ENCODE measurements at regions not wholly inside any gene's neighbourhood (a gene's known extent, or its start where the extent isn't known, plus 50 kb on each side); places are given as distances from the start of the nearest gene placed in this dataset.
"Not testable (repeated sequence)": the region's sequence is repeated elsewhere in the genome, so short reads cannot be mapped to it uniquely, and the experiment has no call there.

GRCh38 chr11:33463059-33463458, 205.9 kb downstream of the HIPK3 start:
- no peak for DNase-seq

- no peak for DNase-seq
These were observed 204.4 kb downstream of the HIPK3 start for GRCh38 chr11:33461369-33462125.

GRCh38 chr11:33457948-33458347, 200.8 kb downstream of the HIPK3 start:
- DNase-seq, result no peak

- DNase-seq, result no peak
These were observed 198.8 kb downstream of the HIPK3 start for GRCh38 chr11:33455867-33456463.

- DNase-seq, result no peak
These were observed 197.1 kb downstream of the HIPK3 start for GRCh38 chr11:33454264-33454663.

- DNase-seq, result peak in 2 of 3 donors; percentile 39 to 82
These were observed 195.8 kb downstream of the HIPK3 start for GRCh38 chr11:33452836-33453624.

GRCh38 chr11:33451364-33451763, 194.2 kb downstream of the HIPK3 start:
- DNase-seq, result no peak

- DNase-seq, result no peak
These were observed 192.6 kb downstream of the HIPK3 start for GRCh38 chr11:33449798-33450197.

- no peak for DNase-seq
These were observed 191.4 kb downstream of the HIPK3 start for GRCh38 chr11:33448461-33449130.

- DNase-seq, result peak in 2 of 3 donors; percentile 19 to 67
These were observed 188.6 kb downstream of the HIPK3 start for GRCh38 chr11:33445761-33446161.

- peak in 1 of 3 donors; percentile 41 for DNase-seq
These were observed 187.8 kb downstream of the HIPK3 start for GRCh38 chr11:33444835-33445594.

GRCh38 chr11:33443684-33444083, 186.5 kb downstream of the HIPK3 start:
- DNase-seq, result no peak

- DNase-seq, result no peak
These were observed 181.1 kb downstream of the HIPK3 start for GRCh38 chr11:33438301-33438700.

GRCh38 chr11:33437529-33437928, 180.3 kb downstream of the HIPK3 start:
- DNase-seq, result no peak

- no peak for DNase-seq
These were observed 178.0 kb downstream of the HIPK3 start for GRCh38 chr11:33435216-33435615.

GRCh38 chr11:33434294-33434693, 177.1 kb downstream of the HIPK3 start:
- DNase-seq, result no peak

- not testable (repeated sequence) for DNase-seq
These were observed 171.3 kb downstream of the HIPK3 start for GRCh38 chr11:33428435-33428834.

- DNase-seq, result no peak
These were observed 163.9 kb downstream of the HIPK3 start for GRCh38 chr11:33420959-33421566.

GRCh38 chr11:33419924-33420323, 162.7 kb downstream of the HIPK3 start:
- DNase-seq, result no peak

- no peak for DNase-seq
These were observed 159.9 kb downstream of the HIPK3 start for GRCh38 chr11:33417121-33417520.

- DNase-seq, result peak in 1 of 3 donors; percentile 22
These were observed 156.1 kb downstream of the HIPK3 start for GRCh38 chr11:33413301-33413700.
